CD4-positive, CD25-positive, alpha-beta regulatory T cell (primary cell): ENCODE measurements at regions not wholly inside any gene's neighbourhood (a gene's known extent, or its start where the extent isn't known, plus 50 kb on each side); places are given as distances from the start of the nearest gene placed in this dataset.

Source experiments
- ATAC-seq, 2 donors: fragments of 150-1000 bp; cut with Tn5 transposase; one replicate each; pipeline ENCODE4 v1.10.0; 2021; ENCODE audit warnings: low read depth in 2 of 2, moderate number of reproducible peaks in 2 of 2, moderate library complexity in 1 of 2
- DNase-seq, 3 donors: peaks; one replicate each; pipeline versions ENCODE4 v3.0.0 to v3.0.0-alpha.2; 2012 to 2022; ENCODE audit warnings: mixed read lengths in 1 of 3
- H3K27ac ChIP-seq: one replicate; pipeline ENCODE4 v1.7.0; 2013; ENCODE audit warnings: mild to moderate bottlenecking, low read length; ENCODE audit not compliant: insufficient read depth, poor library complexity, severe bottlenecking
- H3K27me3 ChIP-seq: one replicate; pipeline ENCODE4 v1.7.0; 2013; ENCODE audit warnings: low read length; ENCODE audit not compliant: control insufficient read depth, insufficient read depth
- H3K36me3 ChIP-seq: one replicate; pipeline ENCODE4 v1.7.0; 2013; ENCODE audit warnings: mild to moderate bottlenecking, low read length, moderate library complexity; ENCODE audit not compliant: control insufficient read depth, insufficient read depth
- H3K4me1 ChIP-seq: 2 replicates; pipeline ENCODE4 v1.7.0; 2013; ENCODE audit warnings: mild to moderate bottlenecking, low read length; ENCODE audit not compliant: insufficient read depth, control insufficient read depth, poor library complexity, severe bottlenecking
- H3K4me3 ChIP-seq: one replicate; pipeline ENCODE4 v1.7.0; 2013; ENCODE audit warnings: low read depth, mild to moderate bottlenecking, low read length, moderate library complexity
- H3K9me3 ChIP-seq, 2 experiments: 1 replicate in 1 of 2; 2 replicates in 1 of 2; pipeline ENCODE4 v1.7.0; 2013; ENCODE audit warnings: low read length in 2 of 2, mild to moderate bottlenecking in 1 of 2, moderate library complexity in 1 of 2; ENCODE audit not compliant: control insufficient read depth in 2 of 2
- H3K27ac Mint-ChIP-seq, 3 donors: one replicate each; pipeline ENCODE4 v1.8.0; 2020 to 2022; ENCODE audit warnings: mild to moderate bottlenecking in 3 of 3, mixed read lengths in 3 of 3, moderate library complexity in 2 of 3
- H3K27me3 Mint-ChIP-seq: one replicate; pipeline ENCODE4 v1.8.0; 2022; ENCODE audit warnings: mild to moderate bottlenecking, mixed read lengths
- H3K36me3 Mint-ChIP-seq: one replicate; pipeline ENCODE4 v1.8.0; 2020; ENCODE audit warnings: mixed read lengths
- H3K4me1 Mint-ChIP-seq, 4 donors: one replicate each; pipeline ENCODE4 v1.8.0; 2020 to 2022; ENCODE audit warnings: mixed read lengths in 4 of 4, mild to moderate bottlenecking in 1 of 4
- H3K4me3 Mint-ChIP-seq, 4 donors: one replicate each; pipeline ENCODE4 v1.8.0; 2020 to 2022; ENCODE audit warnings: mild to moderate bottlenecking in 4 of 4, mixed read lengths in 4 of 4, moderate library complexity in 3 of 4
- H3K9me3 Mint-ChIP-seq, 7 donors: one replicate each; pipeline ENCODE4 v1.8.0; 2020 to 2022; ENCODE audit warnings: mixed read lengths in 7 of 7, mild to moderate bottlenecking in 3 of 7, moderate library complexity in 2 of 7

DNA sequence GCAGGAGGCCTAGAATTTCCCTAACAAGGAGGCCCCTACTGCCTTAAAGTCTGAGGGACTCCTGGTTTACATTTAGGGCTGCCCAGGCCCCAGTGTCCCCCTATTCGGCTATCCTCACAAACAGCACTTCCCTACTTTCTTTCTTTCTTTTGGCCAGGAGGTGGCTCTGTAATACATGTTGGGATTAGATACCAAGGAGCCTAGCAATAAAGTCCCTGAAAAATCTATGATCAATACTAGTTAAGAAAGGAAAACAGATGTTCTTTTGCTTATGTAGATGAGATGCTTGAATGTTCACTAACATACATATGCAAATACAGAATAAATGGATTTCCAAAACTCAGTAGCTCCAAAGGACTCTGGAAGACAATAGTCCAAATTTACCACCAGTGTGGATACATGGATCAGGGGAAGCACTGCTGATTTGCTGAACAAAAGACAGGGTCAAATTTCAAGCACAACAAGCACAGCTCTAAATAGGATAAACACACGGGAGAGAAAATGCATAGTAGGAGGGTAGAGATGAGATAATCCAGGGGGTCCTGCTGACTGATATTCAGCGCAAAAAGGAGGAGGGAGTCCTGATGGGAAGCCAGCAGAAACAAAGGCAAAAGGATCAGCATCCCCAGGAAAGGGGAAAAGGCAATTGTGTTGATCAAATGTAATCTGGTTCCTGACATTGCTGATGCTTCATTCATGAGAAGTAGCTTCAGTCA lies 240.0 kb downstream of the NUF2 start:
- H3K9me3 ChIP-seq: no peaks in the 10 kb centered on the region
- H3K4me3 Mint-ChIP-seq: no peak overlapping the region
- peaks cover 0 to 5% (median 3%) of the 10 kb centered on the region in 7 donors for H3K9me3 Mint-ChIP-seq
- H3K4me1 Mint-ChIP-seq: no peaks in the 10 kb centered on the region
- no peak overlapping the region for H3K4me3 ChIP-seq
- ATAC-seq (no peak), DNase-seq (no peak)
- no peaks in the 10 kb centered on the region for H3K4me1 ChIP-seq
- no peaks in the 10 kb centered on the region for H3K27me3 Mint-ChIP-seq
- H3K36me3 Mint-ChIP-seq: no peaks in the 10 kb centered on the region
- H3K36me3 ChIP-seq: no peaks in the 10 kb centered on the region
- no peaks in the 10 kb centered on the region for H3K27me3 ChIP-seq
- no peak overlapping the region for H3K27ac Mint-ChIP-seq
- no peak overlapping the region for H3K27ac ChIP-seq

DNA sequence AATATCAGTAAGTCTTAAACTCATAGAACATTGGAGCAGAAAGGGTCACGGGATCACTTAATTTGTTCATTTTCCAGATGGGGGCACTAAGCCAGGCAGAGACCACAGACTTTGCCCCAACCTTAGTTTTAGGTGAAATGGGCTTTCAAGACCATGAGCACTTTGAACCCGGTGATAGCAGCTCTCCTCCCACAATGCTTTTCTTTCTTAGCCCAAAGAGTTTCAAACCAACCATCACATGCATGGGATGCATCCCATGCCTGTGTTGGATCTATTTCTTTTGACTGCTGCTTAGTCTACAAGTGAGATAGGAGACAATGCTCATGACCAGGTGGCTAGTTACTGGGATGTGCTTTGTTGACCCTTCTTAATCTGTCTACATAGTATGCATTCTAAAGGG lies 240.6 kb downstream of the NUF2 start:
- H3K36me3 ChIP-seq: no peaks in the 10 kb centered on the region
- H3K27ac ChIP-seq: no peak overlapping the region
- Mint-ChIP-seq H3K9me3 (peaks cover 0 to 5% (median 3%) of the 10 kb centered on the region in 7 donors), H3K27me3 (no peaks in the 10 kb centered on the region), H3K36me3 (no peaks in the 10 kb centered on the region), H3K4me1 (no peaks in the 10 kb centered on the region), H3K4me3 (no peak overlapping the region), H3K27ac (no peak overlapping the region)
- ATAC-seq: no peak
- H3K9me3 ChIP-seq: no peaks in the 10 kb centered on the region
- H3K27me3 ChIP-seq: no peaks in the 10 kb centered on the region
- DNase-seq: no peak
- no peak overlapping the region for H3K4me3 ChIP-seq
- H3K4me1 ChIP-seq: no peaks in the 10 kb centered on the region

DNA sequence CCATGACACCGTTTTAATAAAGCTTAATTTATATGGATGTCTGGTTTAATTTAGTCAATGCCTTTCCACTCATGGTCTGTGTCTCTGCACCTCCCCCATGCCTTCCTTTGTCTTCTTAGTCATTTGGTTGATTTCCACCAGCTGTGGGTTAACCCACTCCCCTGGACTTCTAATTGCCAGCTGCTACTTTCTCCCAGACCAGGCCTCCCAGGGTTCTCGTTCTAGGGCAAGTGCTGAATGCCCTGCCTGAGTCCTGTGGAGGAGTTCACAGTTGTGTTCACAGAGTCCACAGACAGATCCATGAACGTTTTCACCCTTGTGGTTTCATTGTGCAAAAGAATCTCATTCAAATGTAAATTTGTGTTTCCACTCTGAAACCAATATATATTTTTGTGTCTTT lies 243.4 kb downstream of the NUF2 start:
- Mint-ChIP-seq H3K4me1 (no peaks in the 10 kb centered on the region), H3K9me3 (peaks cover 0 to 5% (median 3%) of the 10 kb centered on the region in 7 donors), H3K27me3 (no peaks in the 10 kb centered on the region), H3K27ac (no peak overlapping the region), H3K4me3 (no peak overlapping the region), H3K36me3 (no peaks in the 10 kb centered on the region)
- ATAC-seq (no peak), DNase-seq (no peak)
- Histone ChIP-seq H3K9me3 (no peaks in the 10 kb centered on the region), H3K27me3 (no peaks in the 10 kb centered on the region), H3K4me1 (no peaks in the 10 kb centered on the region), H3K36me3 (no peaks in the 10 kb centered on the region), H3K4me3 (no peak overlapping the region), H3K27ac (no peak overlapping the region)

DNA sequence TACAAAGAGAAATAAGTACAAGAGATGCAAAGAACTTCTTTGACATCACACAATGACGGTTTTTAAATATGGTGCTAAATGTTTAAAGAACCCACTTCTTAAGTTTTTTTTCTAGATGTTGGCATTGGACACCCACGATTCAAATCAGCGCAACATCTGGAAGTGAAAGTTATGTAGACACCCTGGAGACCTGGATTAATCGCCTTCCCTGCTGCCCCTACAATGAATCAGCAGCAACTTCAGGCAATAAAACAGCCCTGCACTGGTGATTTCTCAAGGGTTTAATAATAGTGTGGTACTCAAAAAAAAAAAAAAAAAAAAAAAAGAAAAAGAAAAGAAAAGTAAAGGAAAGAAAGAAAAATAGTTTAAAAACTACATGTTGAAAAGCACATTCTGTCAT lies 248.3 kb downstream of the NUF2 start:
- Mint-ChIP-seq H3K4me1 (no peaks in the 10 kb centered on the region), H3K27ac (no peak overlapping the region), H3K9me3 (peaks cover 0 to 5% (median 0%) of the 10 kb centered on the region in 7 donors), H3K27me3 (no peaks in the 10 kb centered on the region), H3K36me3 (no peaks in the 10 kb centered on the region), H3K4me3 (no peak overlapping the region)
- Histone ChIP-seq H3K9me3 (no peaks in the 10 kb centered on the region), H3K27me3 (no peaks in the 10 kb centered on the region), H3K36me3 (no peaks in the 10 kb centered on the region), H3K27ac (no peak overlapping the region), H3K4me3 (no peak overlapping the region), H3K4me1 (no peaks in the 10 kb centered on the region)
- no peak for ATAC-seq
- no peak for DNase-seq

DNA sequence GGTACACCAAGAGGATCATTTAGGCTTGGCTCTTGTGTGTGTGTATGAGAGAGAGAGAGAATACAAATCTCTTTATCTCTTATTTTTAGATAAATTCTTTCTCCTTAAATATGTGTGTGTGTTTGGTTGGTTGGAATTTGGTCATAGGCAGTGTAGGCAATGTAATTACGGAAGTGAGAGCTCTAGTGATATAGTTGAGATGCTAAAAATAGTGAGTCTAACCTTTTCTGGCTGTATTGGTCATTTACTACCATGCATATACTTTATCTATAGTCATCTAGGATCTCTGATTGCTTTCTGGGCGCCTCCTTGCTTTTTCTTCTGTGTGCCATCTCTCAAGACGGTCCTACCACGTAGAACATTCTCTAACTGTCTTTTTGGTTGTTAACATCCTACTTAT lies 250.2 kb downstream of the NUF2 start:
- ATAC-seq (no peak), DNase-seq (no peak)
- Mint-ChIP-seq H3K4me3 (no peak overlapping the region), H3K9me3 (peaks cover 0 to 5% (median 0%) of the 10 kb centered on the region in 7 donors), H3K27ac (no peak overlapping the region), H3K36me3 (no peaks in the 10 kb centered on the region), H3K4me1 (no peaks in the 10 kb centered on the region), H3K27me3 (no peaks in the 10 kb centered on the region)
- Histone ChIP-seq H3K27me3 (no peaks in the 10 kb centered on the region), H3K27ac (no peak overlapping the region), H3K4me1 (no peaks in the 10 kb centered on the region), H3K36me3 (no peaks in the 10 kb centered on the region), H3K9me3 (no peaks in the 10 kb centered on the region), H3K4me3 (no peak overlapping the region)

DNA sequence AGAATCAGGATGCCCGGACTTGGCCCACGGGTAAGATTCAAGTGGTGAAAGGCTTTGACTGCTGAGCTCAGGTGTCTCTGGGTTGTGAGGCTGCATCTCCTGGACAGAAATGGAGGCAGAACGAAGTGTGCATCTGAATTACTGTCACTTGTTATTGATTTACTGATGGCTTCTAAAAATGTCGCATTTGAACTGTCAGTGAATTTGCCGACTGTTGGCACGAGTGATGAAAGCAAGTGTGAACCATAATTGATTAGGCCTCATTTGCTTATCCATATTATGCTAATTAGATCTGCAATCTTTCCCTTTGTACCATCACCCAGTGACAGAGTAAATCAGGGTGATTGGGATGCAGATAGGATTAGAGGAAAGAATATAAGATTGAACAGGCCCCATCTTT lies 252.4 kb downstream of the NUF2 start:
- H3K4me3 ChIP-seq: no peak overlapping the region

DNA sequence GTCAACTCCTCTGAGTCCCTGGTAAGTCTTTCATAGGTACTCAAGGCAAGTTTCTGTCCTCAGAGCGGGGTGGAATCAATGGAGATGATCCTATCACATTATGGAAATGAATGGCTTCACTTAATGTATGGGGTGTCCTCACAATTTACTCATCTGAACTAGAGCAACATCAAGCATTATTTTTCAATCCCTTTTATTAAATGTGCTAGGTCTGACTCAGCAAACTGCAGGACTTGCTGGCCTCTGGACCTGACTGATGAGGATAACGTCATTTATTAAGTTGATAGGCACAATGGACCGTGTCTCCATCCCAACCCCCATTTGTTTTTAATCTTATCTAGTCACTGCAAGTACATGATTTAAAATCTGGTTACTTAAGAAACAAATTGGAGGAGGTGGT lies 259.2 kb downstream of the NUF2 start:
- no peaks in the 10 kb centered on the region for H3K9me3 ChIP-seq
- no peaks in the 10 kb centered on the region for H3K27me3 ChIP-seq
- H3K4me1 ChIP-seq: no peaks in the 10 kb centered on the region
- Mint-ChIP-seq H3K27ac (no peak overlapping the region), H3K4me1 (no peaks in the 10 kb centered on the region), H3K36me3 (no peaks in the 10 kb centered on the region), H3K27me3 (no peaks in the 10 kb centered on the region), H3K9me3 (peaks cover 0 to 6% (median 0%) of the 10 kb centered on the region in 7 donors), H3K4me3 (no peak overlapping the region)
- H3K36me3 ChIP-seq: no peaks in the 10 kb centered on the region
- no peak overlapping the region for H3K27ac ChIP-seq
- no peak for DNase-seq
- ATAC-seq: no peak
- H3K4me3 ChIP-seq: no peak overlapping the region

More for the DNA sequence above, 252.4 kb downstream of the NUF2 start:
- H3K27me3 ChIP-seq: no peaks in the 10 kb centered on the region
- Mint-ChIP-seq H3K27me3 (no peaks in the 10 kb centered on the region), H3K4me1 (no peaks in the 10 kb centered on the region), H3K9me3 (peaks cover 0 to 5% (median 0%) of the 10 kb centered on the region in 7 donors), H3K27ac (no peak overlapping the region), H3K4me3 (no peak overlapping the region), H3K36me3 (no peaks in the 10 kb centered on the region)
- no peaks in the 10 kb centered on the region for H3K9me3 ChIP-seq
- H3K4me1 ChIP-seq: no peaks in the 10 kb centered on the region
- no peaks in the 10 kb centered on the region for H3K36me3 ChIP-seq
- ATAC-seq (no peak), DNase-seq (no peak)
- H3K27ac ChIP-seq: no peak overlapping the region

DNA sequence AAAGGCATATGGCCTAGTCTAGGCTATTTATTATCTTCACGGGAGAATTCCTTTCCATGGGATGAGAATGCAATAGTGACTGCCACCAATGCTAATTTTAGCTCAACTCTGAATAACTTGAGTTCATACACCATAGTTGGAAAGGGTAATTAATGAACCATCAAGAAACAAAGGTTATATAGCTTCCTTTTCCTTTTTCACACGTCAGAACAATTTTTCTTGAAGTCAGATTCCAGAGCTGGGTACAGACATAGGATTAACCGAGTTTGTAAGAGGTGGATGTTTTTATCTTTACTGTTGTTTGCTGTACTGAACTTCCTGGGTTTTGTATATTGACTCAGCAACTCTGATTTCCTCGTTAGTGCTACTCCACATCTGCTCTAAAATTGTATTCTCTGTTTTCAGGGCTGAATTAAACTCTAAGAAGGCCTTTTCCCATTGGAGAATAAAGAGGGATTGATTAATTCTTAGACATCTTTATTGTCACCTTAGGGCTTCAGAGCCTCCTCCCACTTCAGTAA lies 262.0 kb downstream of the NUF2 start:
- Mint-ChIP-seq H3K27me3 (no peaks in the 10 kb centered on the region), H3K4me1 (no peaks in the 10 kb centered on the region), H3K4me3 (no peak overlapping the region), H3K9me3 (peaks cover 0 to 8% (median 0%) of the 10 kb centered on the region in 7 donors), H3K27ac (no peak overlapping the region), H3K36me3 (no peaks in the 10 kb centered on the region)
- Histone ChIP-seq H3K36me3 (no peaks in the 10 kb centered on the region), H3K4me1 (no peaks in the 10 kb centered on the region), H3K9me3 (no peaks in the 10 kb centered on the region), H3K27me3 (no peaks in the 10 kb centered on the region), H3K27ac (no peak overlapping the region), H3K4me3 (no peak overlapping the region)
- no peak for ATAC-seq
- DNase-seq: no peak
